ENCODE measurements at regions not wholly inside any gene's neighbourhood (a gene's known extent, or its start where the extent isn't known, plus 50 kb on each side); places are given as distances from the start of the nearest gene placed in this dataset.

- peak overlapping the region; percentile 52 for H3K4me3 ChIP-seq (ENCODE audit: low read length)
- TF ChIP-seq CTCF (conservative IDR thresholded peaks at IDR 0.05; ENCODE audit: low read length): no peak
- peak; percentile 51 for DNase-seq (ENCODE audit: low read depth)
Observed at GRCh38 chr11:43574949-43575912, 105.3 kb upstream of the HSD17B12 start.

- H3K4me3 ChIP-seq (ENCODE audit: low read length): peak overlapping the region; percentile 52
- no peak for DNase-seq (ENCODE audit: low read depth)
- no peak for TF ChIP-seq CTCF (conservative IDR thresholded peaks at IDR 0.05; ENCODE audit: low read length)
Observed at GRCh38 chr11:43575913-43576310, 104.6 kb upstream of the HSD17B12 start.

DNA sequence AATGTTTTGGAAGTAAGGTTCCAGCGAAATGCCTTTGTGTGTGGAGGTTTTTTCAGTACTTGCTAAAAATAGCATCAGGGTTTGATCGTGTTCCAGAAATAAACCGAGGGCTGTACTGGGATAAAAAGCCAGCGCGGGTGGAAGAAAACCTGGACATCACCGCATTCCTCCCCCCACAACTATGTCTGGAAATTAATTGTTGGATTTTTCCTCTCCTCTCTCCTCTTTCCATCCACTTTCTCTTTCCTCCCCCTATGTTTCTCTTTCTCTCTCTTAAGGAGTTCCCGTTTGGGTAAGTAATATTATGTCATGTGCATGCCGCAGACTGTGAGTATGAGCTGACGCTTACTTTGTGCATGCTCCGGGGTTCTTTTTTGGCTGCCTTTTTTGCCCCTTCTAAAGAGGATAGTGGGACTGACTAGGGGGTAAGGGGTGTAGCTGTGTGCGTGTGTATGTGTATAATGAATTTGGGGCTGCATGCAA lies 104.2 kb upstream of the HSD17B12 start:
- peak overlapping the region; percentile 52 for H3K4me3 ChIP-seq (ENCODE audit: low read length)
- no peak for TF ChIP-seq CTCF (conservative IDR thresholded peaks at IDR 0.05; ENCODE audit: low read length)
- no peak for DNase-seq (ENCODE audit: low read depth)

DNA sequence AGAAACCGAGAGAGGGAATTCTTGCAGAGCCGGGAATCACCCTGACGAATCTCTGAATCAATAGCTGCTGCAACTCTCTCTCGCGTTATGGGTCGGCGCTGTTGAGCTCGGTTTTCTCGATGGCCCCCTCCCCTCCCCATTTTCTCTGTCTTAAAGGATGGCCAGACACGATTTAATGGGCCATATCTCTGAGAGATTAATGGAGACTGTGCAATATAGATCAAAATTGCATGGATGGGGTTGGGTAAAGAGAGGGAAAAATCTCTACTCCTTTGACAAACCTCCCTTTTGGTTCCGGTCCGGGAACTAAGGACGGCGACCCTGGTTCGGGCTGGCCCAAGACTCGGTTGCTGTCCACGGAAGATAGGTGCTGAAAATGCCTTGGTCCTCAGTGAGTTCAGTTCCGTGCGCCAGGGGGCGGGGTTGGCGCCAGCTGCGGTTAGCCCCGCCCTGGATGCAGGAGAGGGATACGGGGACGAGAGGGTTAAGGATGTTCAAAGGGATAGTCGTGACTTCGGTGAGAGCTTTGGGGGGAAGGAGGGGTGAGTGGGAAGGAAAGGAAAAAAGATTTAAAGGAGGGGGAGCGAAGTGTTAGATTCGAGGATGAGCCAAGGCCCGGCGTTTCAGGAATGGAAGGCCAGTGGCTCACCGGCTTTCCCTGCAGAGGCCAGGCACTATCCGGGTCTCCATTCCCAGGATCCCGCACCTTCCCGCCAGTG lies 103.6 kb upstream of the HSD17B12 start:
- DNase-seq (ENCODE audit: low read depth): peak; percentile 46
- H3K4me3 ChIP-seq (ENCODE audit: low read length): peak overlapping the region; percentile 52
- peak; percentile 49 for TF ChIP-seq CTCF (conservative IDR thresholded peaks at IDR 0.05; ENCODE audit: low read length)

DNA sequence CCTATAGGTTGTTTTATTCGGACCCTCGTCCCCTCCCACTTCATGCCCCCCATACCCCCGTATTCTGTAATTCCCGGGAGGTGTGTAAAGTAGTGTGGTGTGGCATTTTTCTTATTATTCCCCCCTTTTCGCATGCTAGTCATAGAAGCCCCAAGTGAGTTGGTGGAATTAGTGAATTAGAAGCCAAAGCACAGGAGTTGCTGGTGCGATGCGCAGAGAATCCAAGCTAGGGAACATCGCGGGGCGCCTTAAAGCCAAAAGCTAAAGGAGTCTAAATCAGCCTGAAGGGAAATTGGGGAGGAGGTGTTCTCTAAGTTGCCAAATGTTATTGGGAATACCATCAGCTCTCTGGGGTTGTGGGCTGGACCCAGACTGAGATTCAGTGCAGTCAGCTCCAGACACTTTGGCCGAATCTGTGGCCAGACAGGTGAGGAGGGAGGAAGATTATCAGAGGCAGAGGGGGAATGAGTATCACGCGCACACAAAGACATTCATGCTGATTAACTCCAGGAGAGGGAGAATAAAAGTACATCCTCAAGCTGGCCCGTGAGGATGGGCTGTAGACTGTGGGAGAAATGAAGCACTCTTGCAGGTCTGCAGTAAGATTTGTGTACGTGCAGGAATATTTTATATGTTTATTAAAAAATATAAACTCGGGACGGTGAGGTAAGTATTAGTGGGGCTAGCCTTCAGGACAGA lies 102.8 kb upstream of the HSD17B12 start:
- no peak overlapping the region for H3K4me3 ChIP-seq (ENCODE audit: low read length)
- no peak for DNase-seq (ENCODE audit: low read depth)
- no peak for TF ChIP-seq CTCF (conservative IDR thresholded peaks at IDR 0.05; ENCODE audit: low read length)

DNA sequence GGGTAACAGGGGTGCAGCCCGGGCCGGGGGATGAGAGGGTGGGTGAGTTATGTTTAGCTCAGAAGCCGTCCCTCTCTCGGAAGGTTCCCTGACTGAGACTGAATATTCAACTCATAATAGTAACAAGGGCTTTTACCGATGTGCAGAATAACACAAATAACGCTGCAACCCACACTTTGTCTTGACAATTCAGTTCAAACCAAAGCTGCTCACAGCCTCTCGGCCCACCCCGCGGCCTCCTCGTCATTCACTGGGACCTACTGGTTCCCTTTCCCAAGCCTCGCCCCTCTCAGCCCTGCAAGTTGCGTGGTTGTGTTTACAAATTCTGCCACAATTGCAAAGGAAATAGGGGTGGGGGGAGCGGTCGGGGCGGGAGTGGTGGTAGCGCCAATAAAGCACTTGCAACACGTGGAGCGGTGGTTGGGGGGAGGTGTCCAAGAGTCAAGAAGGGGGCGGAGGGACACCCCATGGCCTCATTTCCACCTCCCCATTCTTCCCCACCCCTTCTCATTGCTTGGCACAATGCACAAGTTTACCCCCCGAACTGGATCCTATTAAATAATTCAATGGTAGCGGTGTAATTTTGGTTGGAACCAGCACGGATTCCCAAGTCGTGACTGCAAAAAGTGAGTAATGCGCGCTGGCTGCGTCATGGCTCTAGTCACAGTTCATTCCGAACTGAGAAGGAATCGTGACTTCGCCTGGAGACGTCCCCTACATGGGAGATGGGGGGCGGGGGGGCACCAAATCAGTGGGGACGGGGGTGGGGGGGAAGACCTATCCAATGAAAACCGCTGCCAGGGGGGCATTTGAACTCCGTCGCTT lies 102.0 kb upstream of the HSD17B12 start:
- DNase-seq (ENCODE audit: low read depth): peak; percentile 46
- TF ChIP-seq CTCF (conservative IDR thresholded peaks at IDR 0.05; ENCODE audit: low read length): no peak
- H3K4me3 ChIP-seq (ENCODE audit: low read length): peak overlapping the region; percentile 65

Data from AG10803 (cell line).